Trophoblast cell (in vitro differentiated cells and primary cell): ENCODE measurements at regions not wholly inside any gene's neighbourhood (a gene's known extent, or its start where the extent isn't known, plus 50 kb on each side); places are given as distances from the start of the nearest gene placed in this dataset.

ENCODE experiments used
- DNase-seq, 2 donors: peaks; one replicate each; pipeline ENCODE4 v3.0.0-alpha.2; 2016
- H2AFZ ChIP-seq: 2 replicates; pipeline ENCODE4 v1.6.1; 2013; ENCODE audit warnings: low read length, moderate library complexity, mild to moderate bottlenecking; ENCODE audit not compliant: insufficient read depth, poor library complexity
- H2AK5ac ChIP-seq: 2 replicates; pipeline ENCODE4 v1.6.1; 2013; ENCODE audit warnings: mild to moderate bottlenecking, low read length
- H2BK120ac ChIP-seq: 2 replicates; pipeline ENCODE4 v1.6.1; 2013; ENCODE audit warnings: low read length, mild to moderate bottlenecking, moderate library complexity; ENCODE audit not compliant: insufficient read depth, poor library complexity
- H2BK12ac ChIP-seq: 2 replicates; pipeline ENCODE4 v1.6.1; 2013; ENCODE audit warnings: mild to moderate bottlenecking, low read length, moderate library complexity
- H2BK5ac ChIP-seq: 2 replicates; pipeline ENCODE4 v1.6.1; 2013; ENCODE audit warnings: low read length, low read depth, moderate library complexity, mild to moderate bottlenecking; ENCODE audit not compliant: poor library complexity
- H3K14ac ChIP-seq: 2 replicates; pipeline ENCODE4 v1.6.1; 2013; ENCODE audit warnings: mild to moderate bottlenecking, low read length
- H3K18ac ChIP-seq: 2 replicates; pipeline ENCODE4 v1.6.1; 2013; ENCODE audit warnings: mild to moderate bottlenecking, low read length
- H3K23ac ChIP-seq: 2 replicates; pipeline ENCODE4 v1.6.1; 2013; ENCODE audit warnings: low read length
- H3K27ac ChIP-seq: 2 replicates; pipeline ENCODE4 v1.5.1; 2013; ENCODE audit warnings: low read depth, mild to moderate bottlenecking, inconsistent platforms, low read length, moderate library complexity
- H3K27me3 ChIP-seq: 2 replicates; pipeline ENCODE4 v1.6.1; 2013; ENCODE audit warnings: inconsistent platforms, mild to moderate bottlenecking, low read length, moderate library complexity; ENCODE audit not compliant: insufficient read depth
- H3K36me3 ChIP-seq, 2 experiments: 1 replicate in 1 of 2; 2 replicates in 1 of 2; pipeline ENCODE4 v1.6.1; 2013; ENCODE audit warnings: low read length in 2 of 2, mild to moderate bottlenecking in 2 of 2, moderate library complexity in 1 of 2; ENCODE audit not compliant: insufficient read depth in 2 of 2, control insufficient read depth in 1 of 2
- H3K4ac ChIP-seq: 2 replicates; pipeline ENCODE4 v1.6.1; 2013; ENCODE audit warnings: low read depth, mild to moderate bottlenecking, low read length, moderate library complexity
- H3K4me1 ChIP-seq, 2 experiments: 1 replicate in 1 of 2; 2 replicates in 1 of 2; pipeline ENCODE4 v1.6.1; 2013; ENCODE audit warnings: low read length in 2 of 2, mild to moderate bottlenecking in 2 of 2, moderate library complexity in 1 of 2; ENCODE audit not compliant: insufficient read depth in 2 of 2, control insufficient read depth in 1 of 2
- H3K4me2 ChIP-seq: 2 replicates; pipeline ENCODE4 v1.6.1; 2013; ENCODE audit warnings: inconsistent platforms, mild to moderate bottlenecking, low read length, moderate library complexity
- H3K4me3 ChIP-seq: 2 replicates; pipeline ENCODE4 v1.5.1; 2013; ENCODE audit warnings: mild to moderate bottlenecking, low read depth, low read length, inconsistent platforms
- H3K79me1 ChIP-seq: one replicate; pipeline ENCODE4 v1.6.1; 2013; ENCODE audit warnings: low read length
- H3K79me2 ChIP-seq: 2 replicates; pipeline ENCODE4 v1.6.1; 2013; ENCODE audit warnings: low read length, mild to moderate bottlenecking; ENCODE audit not compliant: control insufficient read depth, insufficient read depth, poor library complexity
- H3K9ac ChIP-seq: 2 replicates; pipeline ENCODE4 v1.6.1; 2013; ENCODE audit warnings: mild to moderate bottlenecking, low read length
- H3K9me3 ChIP-seq: 2 replicates; pipeline ENCODE4 v1.6.1; 2013; ENCODE audit warnings: low read depth, mild to moderate bottlenecking, control low read depth, inconsistent platforms, low read length; ENCODE audit not compliant: insufficient read depth
- H4K12ac ChIP-seq: 2 replicates; pipeline ENCODE4 v1.6.1; 2013; ENCODE audit warnings: low read depth, mild to moderate bottlenecking, low read length, moderate library complexity
- H4K8ac ChIP-seq: 2 replicates; pipeline ENCODE4 v1.6.1; 2013; ENCODE audit warnings: low read depth, mild to moderate bottlenecking, low read length, moderate library complexity
- H4K91ac ChIP-seq: one replicate; pipeline ENCODE4 v1.6.1; 2013; ENCODE audit warnings: low read depth, mild to moderate bottlenecking, low read length, moderate library complexity
- WGBS: extraction: QIAGEN DNeasy Blood & Tissue Kit; methylation state at CpG from one replicate; pipeline ENCODE4 v1.1.7; 2013; ENCODE audit warnings: missing lambda C conversion rate; ENCODE audit not compliant: insufficient read length, insufficient coverage; ENCODE audit errors: extremely low coverage; 5-methylcytosine and 5-hydroxymethylcytosine counted together

GRCh38 chr14:34374998-34375740 is 86.9 kb downstream of the SPTSSA start:
- H4K8ac ChIP-seq: no peak overlapping the region

GRCh38 chr14:34373191-34373590 is 88.8 kb downstream of the SPTSSA start:
- no peak overlapping the region for H3K18ac ChIP-seq
- peaks cover 4% of the 10 kb centered on the region for H3K79me1 ChIP-seq
- H4K8ac ChIP-seq: no peak overlapping the region
- WGBS: no CpG with 5 or more reads among the region's 2 CpGs
- no peak overlapping the region for H3K4ac ChIP-seq
- H3K23ac ChIP-seq: no peak overlapping the region
- no peak overlapping the region for H2AFZ ChIP-seq
- no peak overlapping the region for H3K4me2 ChIP-seq
- H3K27me3 ChIP-seq: no peaks in the 10 kb centered on the region
- H3K27ac ChIP-seq: no peak overlapping the region
- no peak overlapping the region for H3K9ac ChIP-seq
- H3K4me1 ChIP-seq: peaks cover 5 to 14% of the 10 kb centered on the region in 2 experiments
- peak overlapping the region; percentile 46 for H2BK12ac ChIP-seq
- no peak overlapping the region for H3K4me3 ChIP-seq
- H4K12ac ChIP-seq: no peak overlapping the region
- no peaks in the 10 kb centered on the region for H3K36me3 ChIP-seq
- peak overlapping the region; percentile 38 for H2BK5ac ChIP-seq
- H2BK120ac ChIP-seq: no peak overlapping the region
- no peak overlapping the region for H2AK5ac ChIP-seq
- no peak overlapping the region for H3K14ac ChIP-seq
- no peaks in the 10 kb centered on the region for H3K79me2 ChIP-seq
- H4K91ac ChIP-seq: no peak overlapping the region
- DNase-seq: no peak
- H3K9me3 ChIP-seq: no peaks in the 10 kb centered on the region

More at GRCh38 chr14:34374998-34375740, 86.9 kb downstream of the SPTSSA start:
- H2AFZ ChIP-seq: no peak overlapping the region
- H3K79me2 ChIP-seq: no peaks in the 10 kb centered on the region
- H3K4ac ChIP-seq: no peak overlapping the region
- H3K9me3 ChIP-seq: no peaks in the 10 kb centered on the region
- no peaks in the 10 kb centered on the region for H3K27me3 ChIP-seq
- H2BK12ac ChIP-seq: peak overlapping the region; percentile 73
- H2BK5ac ChIP-seq: no peak overlapping the region
- no CpG with 5 or more reads among the region's 3 CpGs for WGBS
- peak overlapping the region; percentile 63 for H2BK120ac ChIP-seq
- no peak overlapping the region for H3K4me3 ChIP-seq
- no peak overlapping the region for H3K23ac ChIP-seq
- H3K4me2 ChIP-seq: no peak overlapping the region
- H3K79me1 ChIP-seq: peaks cover 7% of the 10 kb centered on the region
- H4K12ac ChIP-seq: no peak overlapping the region
- H3K14ac ChIP-seq: no peak overlapping the region
- no peaks in the 10 kb centered on the region for H3K36me3 ChIP-seq
- H3K27ac ChIP-seq: no peak overlapping the region
- H4K91ac ChIP-seq: peak overlapping the region; percentile 76
- no peak overlapping the region for H3K18ac ChIP-seq
- peaks cover 12 to 15% of the 10 kb centered on the region in 2 experiments for H3K4me1 ChIP-seq
- DNase-seq: peak; percentile 62 to 91
- no peak overlapping the region for H2AK5ac ChIP-seq
- H3K9ac ChIP-seq: no peak overlapping the region

GRCh38 chr14:34372786-34373185 is 89.3 kb downstream of the SPTSSA start:
- peak; percentile 66 to 96 for DNase-seq
- no peak overlapping the region for H2BK5ac ChIP-seq
- H3K14ac ChIP-seq: no peak overlapping the region
- H3K18ac ChIP-seq: no peak overlapping the region
- H2AK5ac ChIP-seq: no peak overlapping the region
- H3K9me3 ChIP-seq: no peaks in the 10 kb centered on the region
- no peaks in the 10 kb centered on the region for H3K36me3 ChIP-seq
- H4K8ac ChIP-seq: no peak overlapping the region
- H3K4me3 ChIP-seq: no peak overlapping the region
- no peaks in the 10 kb centered on the region for H3K27me3 ChIP-seq
- no peaks in the 10 kb centered on the region for H3K79me2 ChIP-seq
- H3K27ac ChIP-seq: no peak overlapping the region
- no CpG with 5 or more reads among the region's 1 CpG for WGBS
- no peak overlapping the region for H3K23ac ChIP-seq
- H2BK12ac ChIP-seq: no peak overlapping the region
- H3K4me1 ChIP-seq: peaks cover 5 to 14% of the 10 kb centered on the region in 2 experiments
- no peak overlapping the region for H2AFZ ChIP-seq
- H3K9ac ChIP-seq: no peak overlapping the region
- H3K4me2 ChIP-seq: no peak overlapping the region
- no peak overlapping the region for H4K91ac ChIP-seq
- no peak overlapping the region for H3K4ac ChIP-seq
- H4K12ac ChIP-seq: no peak overlapping the region
- no peak overlapping the region for H2BK120ac ChIP-seq
- H3K79me1 ChIP-seq: peaks cover 4% of the 10 kb centered on the region

- no peak overlapping the region for H3K18ac ChIP-seq
- H3K9me3 ChIP-seq: no peaks in the 10 kb centered on the region
- no peak overlapping the region for H3K9ac ChIP-seq
- no peak overlapping the region for H2BK12ac ChIP-seq
- H4K8ac ChIP-seq: no peak overlapping the region
- no peak overlapping the region for H2BK120ac ChIP-seq
- H3K14ac ChIP-seq: no peak overlapping the region
- H3K79me2 ChIP-seq: no peaks in the 10 kb centered on the region
- H3K27me3 ChIP-seq: no peaks in the 10 kb centered on the region
- DNase-seq: peak in 1 of 2 donors; percentile 39
- no peak overlapping the region for H2BK5ac ChIP-seq
- H3K4me2 ChIP-seq: no peak overlapping the region
- peaks cover under 1% of the 10 kb centered on the region for H3K79me1 ChIP-seq
- no peak overlapping the region for H3K23ac ChIP-seq
- no peak overlapping the region for H3K4me3 ChIP-seq
- H2AK5ac ChIP-seq: no peak overlapping the region
- no peak overlapping the region for H3K27ac ChIP-seq
- no peak overlapping the region for H2AFZ ChIP-seq
- no peak overlapping the region for H4K12ac ChIP-seq
- no peak overlapping the region for H3K4ac ChIP-seq
- no CpG with 5 or more reads among the region's 1 CpG for WGBS
- H3K36me3 ChIP-seq: no peaks in the 10 kb centered on the region
- H4K91ac ChIP-seq: no peak overlapping the region
- H3K4me1 ChIP-seq: peaks cover 3 to 8% of the 10 kb centered on the region in 2 experiments
Measured at GRCh38 chr14:34369648-34370030, 92.4 kb downstream of the SPTSSA start.
